ENCODE measurements at regions not wholly inside any gene's neighbourhood (a gene's known extent, or its start where the extent isn't known, plus 50 kb on each side); places are given as distances from the start of the nearest gene placed in this dataset.
"Not testable (repeated sequence)": the region's sequence is repeated elsewhere in the genome, so short reads cannot be mapped to it uniquely, and the experiment has no call there.

- H3K9me3 ChIP-seq (ENCODE audit: control insufficient read depth in 3 of 3, low read length in 3 of 3); H3K27ac ChIP-seq (ENCODE audit: low read depth, low read length); H3K27me3 ChIP-seq (ENCODE audit: control insufficient read depth in 3 of 3, insufficient read depth in 3 of 3, low read length in 3 of 3); H3K36me3 ChIP-seq (ENCODE audit: control insufficient read depth in 3 of 3, insufficient read depth in 3 of 3, low read length in 3 of 3); H3K9ac ChIP-seq (ENCODE audit: low read depth in 1 of 3, low read length in 3 of 3); H3K4me3 ChIP-seq (ENCODE audit: low read length in 3 of 3); H3K4me1 ChIP-seq (ENCODE audit: control insufficient read depth in 3 of 3, insufficient read depth in 3 of 3, low read length in 3 of 3): not testable (repeated sequence)
Measured at GRCh38 chr18:5702016-5702415, 158.2 kb upstream of the EPB41L3 start.

- H3K27ac ChIP-seq (ENCODE audit: low read depth, low read length): no peak overlapping the region
- H3K9me3 ChIP-seq (ENCODE audit: control insufficient read depth in 3 of 3, low read length in 3 of 3): no peaks in the 10 kb centered on the region
- no peak overlapping the region for H3K9ac ChIP-seq (ENCODE audit: low read depth in 1 of 3, low read length in 3 of 3)
- no peaks in the 10 kb centered on the region for H3K4me1 ChIP-seq (ENCODE audit: control insufficient read depth in 3 of 3, insufficient read depth in 3 of 3, low read length in 3 of 3)
- no peaks in the 10 kb centered on the region for H3K36me3 ChIP-seq (ENCODE audit: control insufficient read depth in 3 of 3, insufficient read depth in 3 of 3, low read length in 3 of 3)
- no peaks in the 10 kb centered on the region for H3K27me3 ChIP-seq (ENCODE audit: control insufficient read depth in 3 of 3, insufficient read depth in 3 of 3, low read length in 3 of 3)
- no peak overlapping the region for H3K4me3 ChIP-seq (ENCODE audit: low read length in 3 of 3)
Measured at GRCh38 chr18:5693699-5694294, 150.0 kb upstream of the EPB41L3 start.

- H3K4me1 ChIP-seq (ENCODE audit: control insufficient read depth in 3 of 3, insufficient read depth in 3 of 3, low read length in 3 of 3): no peaks in the 10 kb centered on the region
- no peaks in the 10 kb centered on the region for H3K9me3 ChIP-seq (ENCODE audit: control insufficient read depth in 3 of 3, low read length in 3 of 3)
- H3K27ac ChIP-seq (ENCODE audit: low read depth, low read length): no peak overlapping the region
- H3K9ac ChIP-seq (ENCODE audit: low read depth in 1 of 3, low read length in 3 of 3): no peak overlapping the region
- H3K27me3 ChIP-seq (ENCODE audit: control insufficient read depth in 3 of 3, insufficient read depth in 3 of 3, low read length in 3 of 3): no peaks in the 10 kb centered on the region
- H3K36me3 ChIP-seq (ENCODE audit: control insufficient read depth in 3 of 3, insufficient read depth in 3 of 3, low read length in 3 of 3): no peaks in the 10 kb centered on the region
- no peak overlapping the region for H3K4me3 ChIP-seq (ENCODE audit: low read length in 3 of 3)
Measured at GRCh38 chr18:5678779-5679406, 135.1 kb upstream of the EPB41L3 start.

GRCh38 chr18:5678278-5678677, 134.5 kb upstream of the EPB41L3 start:
- Histone ChIP-seq H3K4me1 (ENCODE audit: control insufficient read depth in 3 of 3, insufficient read depth in 3 of 3, low read length in 3 of 3) (no peaks in the 10 kb centered on the region), H3K9ac (ENCODE audit: low read depth in 1 of 3, low read length in 3 of 3) (no peak overlapping the region), H3K27me3 (ENCODE audit: control insufficient read depth in 3 of 3, insufficient read depth in 3 of 3, low read length in 3 of 3) (no peaks in the 10 kb centered on the region), H3K36me3 (ENCODE audit: control insufficient read depth in 3 of 3, insufficient read depth in 3 of 3, low read length in 3 of 3) (no peaks in the 10 kb centered on the region), H3K27ac (ENCODE audit: low read depth, low read length) (no peak overlapping the region), H3K9me3 (ENCODE audit: control insufficient read depth in 3 of 3, low read length in 3 of 3) (no peaks in the 10 kb centered on the region), H3K4me3 (ENCODE audit: low read length in 3 of 3) (no peak overlapping the region)

GRCh38 chr18:5673616-5674015, 129.8 kb upstream of the EPB41L3 start:
- H3K27ac ChIP-seq (ENCODE audit: low read depth, low read length): no peak overlapping the region
- H3K27me3 ChIP-seq (ENCODE audit: control insufficient read depth in 3 of 3, insufficient read depth in 3 of 3, low read length in 3 of 3): no peaks in the 10 kb centered on the region
- H3K4me1 ChIP-seq (ENCODE audit: control insufficient read depth in 3 of 3, insufficient read depth in 3 of 3, low read length in 3 of 3): no peaks in the 10 kb centered on the region
- H3K9me3 ChIP-seq (ENCODE audit: control insufficient read depth in 3 of 3, low read length in 3 of 3): no peaks in the 10 kb centered on the region
- H3K36me3 ChIP-seq (ENCODE audit: control insufficient read depth in 3 of 3, insufficient read depth in 3 of 3, low read length in 3 of 3): no peaks in the 10 kb centered on the region
- H3K9ac ChIP-seq (ENCODE audit: low read depth in 1 of 3, low read length in 3 of 3): no peak overlapping the region
- no peak overlapping the region for H3K4me3 ChIP-seq (ENCODE audit: low read length in 3 of 3)

GRCh38 chr18:5669585-5669984, 125.8 kb upstream of the EPB41L3 start:
- no peaks in the 10 kb centered on the region for H3K36me3 ChIP-seq (ENCODE audit: control insufficient read depth in 3 of 3, insufficient read depth in 3 of 3, low read length in 3 of 3)
- no peak overlapping the region for H3K27ac ChIP-seq (ENCODE audit: low read depth, low read length)
- no peak overlapping the region for H3K9ac ChIP-seq (ENCODE audit: low read depth in 1 of 3, low read length in 3 of 3)
- no peak overlapping the region for H3K4me3 ChIP-seq (ENCODE audit: low read length in 3 of 3)
- H3K27me3 ChIP-seq (ENCODE audit: control insufficient read depth in 3 of 3, insufficient read depth in 3 of 3, low read length in 3 of 3): no peaks in the 10 kb centered on the region
- no peaks in the 10 kb centered on the region for H3K4me1 ChIP-seq (ENCODE audit: control insufficient read depth in 3 of 3, insufficient read depth in 3 of 3, low read length in 3 of 3)
- no peaks in the 10 kb centered on the region for H3K9me3 ChIP-seq (ENCODE audit: control insufficient read depth in 3 of 3, low read length in 3 of 3)

- H3K4me3 ChIP-seq (ENCODE audit: low read length in 3 of 3): no peak overlapping the region
- no peak overlapping the region for H3K9ac ChIP-seq (ENCODE audit: low read depth in 1 of 3, low read length in 3 of 3)
- H3K9me3 ChIP-seq (ENCODE audit: control insufficient read depth in 3 of 3, low read length in 3 of 3): no peaks in the 10 kb centered on the region
- no peaks in the 10 kb centered on the region for H3K4me1 ChIP-seq (ENCODE audit: control insufficient read depth in 3 of 3, insufficient read depth in 3 of 3, low read length in 3 of 3)
- H3K27ac ChIP-seq (ENCODE audit: low read depth, low read length): no peak overlapping the region
- no peaks in the 10 kb centered on the region for H3K27me3 ChIP-seq (ENCODE audit: control insufficient read depth in 3 of 3, insufficient read depth in 3 of 3, low read length in 3 of 3)
- no peaks in the 10 kb centered on the region for H3K36me3 ChIP-seq (ENCODE audit: control insufficient read depth in 3 of 3, insufficient read depth in 3 of 3, low read length in 3 of 3)
Measured at GRCh38 chr18:5668087-5668715, 124.4 kb upstream of the EPB41L3 start.

GRCh38 chr18:5667356-5667755, 123.6 kb upstream of the EPB41L3 start:
- no peak overlapping the region for H3K4me3 ChIP-seq (ENCODE audit: low read length in 3 of 3)

GRCh38 chr18:5662586-5663090, 118.8 kb upstream of the EPB41L3 start:
- H3K4me3 ChIP-seq (ENCODE audit: low read length in 3 of 3): no peak overlapping the region
- H3K27me3 ChIP-seq (ENCODE audit: control insufficient read depth in 3 of 3, insufficient read depth in 3 of 3, low read length in 3 of 3): no peaks in the 10 kb centered on the region
- no peaks in the 10 kb centered on the region for H3K9me3 ChIP-seq (ENCODE audit: control insufficient read depth in 3 of 3, low read length in 3 of 3)
- H3K4me1 ChIP-seq (ENCODE audit: control insufficient read depth in 3 of 3, insufficient read depth in 3 of 3, low read length in 3 of 3): no peaks in the 10 kb centered on the region
- no peak overlapping the region for H3K9ac ChIP-seq (ENCODE audit: low read depth in 1 of 3, low read length in 3 of 3)
- no peak overlapping the region for H3K27ac ChIP-seq (ENCODE audit: low read depth, low read length)
- H3K36me3 ChIP-seq (ENCODE audit: control insufficient read depth in 3 of 3, insufficient read depth in 3 of 3, low read length in 3 of 3): no peaks in the 10 kb centered on the region

More at GRCh38 chr18:5667356-5667755, 123.6 kb upstream of the EPB41L3 start:
- Histone ChIP-seq H3K4me1 (ENCODE audit: control insufficient read depth in 3 of 3, insufficient read depth in 3 of 3, low read length in 3 of 3) (no peaks in the 10 kb centered on the region), H3K36me3 (ENCODE audit: control insufficient read depth in 3 of 3, insufficient read depth in 3 of 3, low read length in 3 of 3) (no peaks in the 10 kb centered on the region), H3K9ac (ENCODE audit: low read depth in 1 of 3, low read length in 3 of 3) (no peak overlapping the region), H3K9me3 (ENCODE audit: control insufficient read depth in 3 of 3, low read length in 3 of 3) (no peaks in the 10 kb centered on the region), H3K27ac (ENCODE audit: low read depth, low read length) (no peak overlapping the region), H3K27me3 (ENCODE audit: control insufficient read depth in 3 of 3, insufficient read depth in 3 of 3, low read length in 3 of 3) (no peaks in the 10 kb centered on the region)

- Histone ChIP-seq H3K36me3 (ENCODE audit: control insufficient read depth in 3 of 3, insufficient read depth in 3 of 3, low read length in 3 of 3) (no peaks in the 10 kb centered on the region), H3K9me3 (ENCODE audit: control insufficient read depth in 3 of 3, low read length in 3 of 3) (no peaks in the 10 kb centered on the region), H3K9ac (ENCODE audit: low read depth in 1 of 3, low read length in 3 of 3) (no peak overlapping the region), H3K27ac (ENCODE audit: low read depth, low read length) (no peak overlapping the region), H3K4me1 (ENCODE audit: control insufficient read depth in 3 of 3, insufficient read depth in 3 of 3, low read length in 3 of 3) (no peaks in the 10 kb centered on the region), H3K4me3 (ENCODE audit: low read length in 3 of 3) (no peak overlapping the region), H3K27me3 (ENCODE audit: control insufficient read depth in 3 of 3, insufficient read depth in 3 of 3, low read length in 3 of 3) (no peaks in the 10 kb centered on the region)
Measured at GRCh38 chr18:5661179-5661578, 117.4 kb upstream of the EPB41L3 start.
